Daoy (cell line): ENCODE measurements at regions not wholly inside any gene's neighbourhood (a gene's known extent, or its start where the extent isn't known, plus 50 kb on each side); places are given as distances from the start of the nearest gene placed in this dataset.
"Not testable (repeated sequence)": the region's sequence is repeated elsewhere in the genome, so short reads cannot be mapped to it uniquely, and the experiment has no call there.

Source experiments
- DNase-seq: peaks from one replicate; pipeline ENCODE4 v3.0.0-alpha.2; 2015; ENCODE audit warnings: low read depth

GRCh38 chr10:91003379-91003778 lies 82.5 kb upstream of the ANKRD1 start:
- not testable (repeated sequence) for DNase-seq

GRCh38 chr10:91005276-91005675 lies 84.4 kb upstream of the ANKRD1 start:
- not testable (repeated sequence) for DNase-seq

- DNase-seq = peak; percentile 62
Measured at GRCh38 chr10:91006001-91006751, 85.3 kb upstream of the ANKRD1 start.

- no peak for DNase-seq
Measured at GRCh38 chr10:91006752-91007346, 86.0 kb upstream of the ANKRD1 start.

- DNase-seq = no peak
Measured at GRCh38 chr10:91007655-91008054, 86.8 kb upstream of the ANKRD1 start.

- DNase-seq = no peak
Measured at GRCh38 chr10:91009121-91009520, 88.2 kb upstream of the ANKRD1 start.

GRCh38 chr10:91010952-91011351 lies 90.1 kb upstream of the ANKRD1 start:
- no peak for DNase-seq

- DNase-seq = no peak
Measured at GRCh38 chr10:91012502-91012901, 91.6 kb upstream of the ANKRD1 start.

- DNase-seq = no peak
Measured at GRCh38 chr10:91013985-91014384, 93.1 kb upstream of the ANKRD1 start.

GRCh38 chr10:91017198-91017597 lies 96.3 kb upstream of the ANKRD1 start:
- no peak for DNase-seq

- DNase-seq = no peak
Measured at GRCh38 chr10:91021901-91022300, 101.0 kb upstream of the ANKRD1 start.

- DNase-seq = no peak
Measured at GRCh38 chr10:91022390-91022789, 101.5 kb upstream of the ANKRD1 start.

GRCh38 chr10:91022924-91023699 lies 102.2 kb upstream of the ANKRD1 start:
- DNase-seq = no peak

- DNase-seq = no peak
Measured at GRCh38 chr10:91023700-91024398, 103.0 kb upstream of the ANKRD1 start.

GRCh38 chr10:91024541-91024940 lies 103.7 kb upstream of the ANKRD1 start:
- no peak for DNase-seq

GRCh38 chr10:91032611-91033206 lies 111.8 kb upstream of the ANKRD1 start:
- no peak for DNase-seq

GRCh38 chr10:91033324-91033950 lies 112.5 kb upstream of the ANKRD1 start:
- no peak for DNase-seq

GRCh38 chr10:91034042-91034441 lies 113.2 kb upstream of the ANKRD1 start:
- peak; percentile 6 for DNase-seq

GRCh38 chr10:91034494-91035159 lies 113.7 kb upstream of the ANKRD1 start:
- peak; percentile 54 for DNase-seq

- no peak for DNase-seq
Measured at GRCh38 chr10:91035650-91036292, 114.9 kb upstream of the ANKRD1 start.
